Parathyroid adenoma (tissue), 2 donors: ENCODE measurements at regions not wholly inside any gene's neighbourhood (a gene's known extent, or its start where the extent isn't known, plus 50 kb on each side); places are given as distances from the start of the nearest gene placed in this dataset.
A peak's percentile ranks its signal among the peaks of the same experiment; 100 is the strongest.

ENCODE experiments used
- H2AFZ ChIP-seq: fragments of 300-600 bp; sonication (generic); one replicate; pipeline ENCODE4 v1.7.0; 2017; ENCODE audit warnings: antibody characterized with exemption, mild to moderate bottlenecking
- H3K27ac ChIP-seq: fragments of 300-600 bp; sonication (generic); one replicate; pipeline ENCODE4 v1.7.0; 2017
- H3K27me3 ChIP-seq: fragments of 300-600 bp; sonication (generic); one replicate; pipeline ENCODE4 v1.7.0; 2017; ENCODE audit warnings: low read length; ENCODE audit not compliant: control insufficient read depth, insufficient read depth
- H3K36me3 ChIP-seq: fragments of 300-600 bp; sonication (generic); one replicate; pipeline ENCODE4 v1.7.0; 2017; ENCODE audit warnings: low read length; ENCODE audit not compliant: control insufficient read depth, insufficient read depth
- H3K4me1 ChIP-seq: fragments of 300-600 bp; sonication (generic); one replicate; pipeline ENCODE4 v1.7.0; 2017; ENCODE audit warnings: control low read depth
- H3K4me2 ChIP-seq: fragments of 300-600 bp; sonication (generic); one replicate; pipeline ENCODE4 v1.7.0; 2017; ENCODE audit warnings: low read length
- H3K4me3 ChIP-seq: fragments of 300-600 bp; sonication (generic); one replicate; pipeline ENCODE4 v1.7.0; 2017; ENCODE audit warnings: low read depth, low read length
- H3K79me2 ChIP-seq: fragments of 300-600 bp; sonication (generic); one replicate; pipeline ENCODE4 v1.7.0; 2017; ENCODE audit warnings: control low read depth
- H3K9ac ChIP-seq: fragments of 300-600 bp; sonication (generic); one replicate; pipeline ENCODE4 v1.7.0; 2017; ENCODE audit warnings: mild to moderate bottlenecking
- H3K9me3 ChIP-seq: fragments of 300-600 bp; sonication (generic); one replicate; pipeline ENCODE4 v1.7.0; 2017; ENCODE audit warnings: low read length; ENCODE audit not compliant: control insufficient read depth
- CTCF ChIP-seq: fragments of 300-600 bp; sonication (generic); IDR thresholded peaks from one replicate; pipeline ENCODE4 v1.7.0; 2017; ENCODE audit warnings: antibody characterized with exemption, mild to moderate bottlenecking
- donor health status: primary hyperparathyroidism.

- no peak for TF ChIP-seq CTCF
- Histone ChIP-seq H3K36me3 (no peaks in the 10 kb centered on the region), H3K4me2 (no peak overlapping the region), H3K9ac (no peak overlapping the region), H3K79me2 (no peaks in the 10 kb centered on the region), H3K9me3 (no peaks in the 10 kb centered on the region), H2AFZ (no peak overlapping the region), H3K27ac (no peak overlapping the region), H3K4me3 (no peak overlapping the region), H3K4me1 (no peaks in the 10 kb centered on the region), H3K27me3 (no peaks in the 10 kb centered on the region)
Measured at GRCh38 chr6:141989706-141989959, 143.1 kb upstream of the GJE1 start.

GRCh38 chr6:141988954-141989705, 143.6 kb upstream of the GJE1 start:
- H3K4me1 ChIP-seq = no peaks in the 10 kb centered on the region
- no peak overlapping the region for H3K27ac ChIP-seq
- no peak overlapping the region for H2AFZ ChIP-seq
- no peak overlapping the region for H3K9ac ChIP-seq
- H3K4me3 ChIP-seq = no peak overlapping the region
- TF ChIP-seq CTCF = peak; percentile 27
- no peaks in the 10 kb centered on the region for H3K27me3 ChIP-seq
- no peak overlapping the region for H3K4me2 ChIP-seq
- H3K9me3 ChIP-seq = no peaks in the 10 kb centered on the region
- no peaks in the 10 kb centered on the region for H3K79me2 ChIP-seq
- no peaks in the 10 kb centered on the region for H3K36me3 ChIP-seq

GRCh38 chr6:141988327-141988726, 144.4 kb upstream of the GJE1 start:
- H3K4me2 ChIP-seq = no peak overlapping the region
- H3K9me3 ChIP-seq = no peaks in the 10 kb centered on the region
- no peaks in the 10 kb centered on the region for H3K4me1 ChIP-seq
- H3K36me3 ChIP-seq = no peaks in the 10 kb centered on the region
- H3K27me3 ChIP-seq = no peaks in the 10 kb centered on the region
- H3K27ac ChIP-seq = no peak overlapping the region
- H2AFZ ChIP-seq = no peak overlapping the region
- no peak for TF ChIP-seq CTCF
- H3K79me2 ChIP-seq = no peaks in the 10 kb centered on the region
- no peak overlapping the region for H3K4me3 ChIP-seq
- no peak overlapping the region for H3K9ac ChIP-seq

GRCh38 chr6:141986457-141986856, 146.3 kb upstream of the GJE1 start:
- Histone ChIP-seq H3K27me3 (no peaks in the 10 kb centered on the region), H3K9me3 (no peaks in the 10 kb centered on the region), H3K27ac (no peak overlapping the region), H3K4me2 (no peak overlapping the region), H3K4me3 (no peak overlapping the region), H2AFZ (no peak overlapping the region), H3K36me3 (no peaks in the 10 kb centered on the region), H3K4me1 (no peaks in the 10 kb centered on the region), H3K9ac (no peak overlapping the region), H3K79me2 (no peaks in the 10 kb centered on the region)
- no peak for TF ChIP-seq CTCF

- H3K4me1 ChIP-seq = no peaks in the 10 kb centered on the region
- H3K27me3 ChIP-seq = no peaks in the 10 kb centered on the region
- no peaks in the 10 kb centered on the region for H3K79me2 ChIP-seq
- no peak for TF ChIP-seq CTCF
- no peaks in the 10 kb centered on the region for H3K36me3 ChIP-seq
- H3K4me2 ChIP-seq = no peak overlapping the region
- H3K4me3 ChIP-seq = no peak overlapping the region
- no peaks in the 10 kb centered on the region for H3K9me3 ChIP-seq
- no peak overlapping the region for H3K9ac ChIP-seq
- H3K27ac ChIP-seq = no peak overlapping the region
- H2AFZ ChIP-seq = no peak overlapping the region
Measured at GRCh38 chr6:141981190-141981589, 151.5 kb upstream of the GJE1 start.
